GM13977 (cell line): ENCODE measurements at regions not wholly inside any gene's neighbourhood (a gene's known extent, or its start where the extent isn't known, plus 50 kb on each side); places are given as distances from the start of the nearest gene placed in this dataset.

Experiments used
- DNase-seq: peaks from one replicate; pipeline ENCODE4 v3.0.0; 2012; ENCODE audit warnings: low spot score
- CTCF ChIP-seq: IDR thresholded peaks from 2 replicates; pipeline ENCODE4 v1.5.1; 2012; ENCODE audit warnings: mild to moderate bottlenecking, control low read depth; ENCODE audit not compliant: insufficient read depth; ENCODE audit errors: extremely low read depth, missing control alignments
- in situ Hi-C: fragments of 300-500 bp; cut with MboI; formaldehyde crosslinking; loops from one replicate; pipeline ENCODE4 v1.12.0; 2022; ENCODE audit warnings: low sequenced_read_pairs, low pct_unique_long_range_greater_than_20kb, mixed read lengths, inconsistent platforms; ENCODE audit not compliant: unreplicated experiment

GRCh38 chr17:6303664-6304063 is 131.3 kb downstream of the AIPL1 start:
- in situ Hi-C loops, result no loop called here
- no peak for TF ChIP-seq CTCF
- DNase-seq, result peak; percentile 15

DNA sequence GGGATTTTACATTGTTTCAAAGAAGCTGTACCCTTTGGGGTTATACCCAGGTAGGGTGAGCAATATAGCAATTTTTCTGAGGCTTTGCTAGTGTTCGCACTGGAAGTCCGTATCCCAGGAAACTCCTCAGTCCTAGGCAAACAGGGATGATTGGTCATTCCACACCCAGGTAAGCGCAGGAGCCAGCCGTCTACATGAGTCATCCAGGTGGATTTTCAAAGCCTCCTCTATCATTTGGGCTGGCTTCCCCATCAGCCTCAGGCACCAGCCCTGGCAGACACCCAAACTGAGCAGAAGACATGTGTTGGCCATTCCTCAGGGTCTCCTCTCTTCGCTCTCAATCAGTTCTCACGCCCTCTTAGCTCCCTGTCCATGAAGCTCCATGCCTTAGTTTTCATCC is 135.6 kb downstream of the AIPL1 start:
- DNase-seq, result no peak
- no peak for TF ChIP-seq CTCF
- in situ Hi-C loops, result no loop called here

DNA sequence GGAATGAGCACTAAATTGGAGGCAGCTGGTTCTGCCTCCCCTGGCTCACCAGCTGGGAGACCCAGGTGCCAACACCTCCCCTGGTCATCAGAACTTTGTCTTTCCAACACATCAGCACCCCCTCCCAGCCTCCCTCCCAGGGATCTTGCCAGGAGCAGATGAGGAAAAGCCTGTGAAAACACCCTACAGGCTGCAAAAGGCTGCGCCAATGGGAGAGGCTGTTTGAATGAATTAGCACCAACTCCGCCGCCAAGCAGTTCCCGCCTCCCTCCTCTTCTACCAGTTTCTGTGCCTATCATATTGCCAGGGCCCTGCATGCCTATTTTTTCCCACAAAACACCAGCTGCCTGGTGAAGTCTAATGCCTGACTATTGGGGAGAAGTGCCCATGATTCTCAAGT is 137.0 kb downstream of the AIPL1 start:
- TF ChIP-seq CTCF, result no peak
- no peak for DNase-seq
- in situ Hi-C loops, result no loop called here

DNA sequence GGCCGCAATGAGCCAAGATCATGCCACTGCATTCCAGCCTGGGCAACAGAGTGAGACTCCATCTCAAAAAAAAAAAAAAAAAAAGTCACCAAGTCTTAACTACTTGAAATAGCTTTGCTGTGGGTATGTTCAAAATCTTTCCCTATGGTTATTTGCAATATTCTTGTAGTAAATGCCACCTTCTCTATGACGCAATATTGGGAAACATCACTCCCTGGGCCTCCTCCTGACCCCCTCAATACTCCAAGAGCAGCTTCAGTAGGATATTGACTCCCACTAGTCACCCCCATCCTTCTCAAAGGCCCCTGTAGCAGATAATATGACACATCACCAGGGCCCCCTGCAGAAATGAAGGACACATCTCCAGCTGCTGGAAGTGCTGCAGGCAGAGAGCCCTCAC is 137.8 kb downstream of the AIPL1 start:
- no peak for TF ChIP-seq CTCF
- DNase-seq, result no peak
- in situ Hi-C loops, result no loop called here

GRCh38 chr17:6290488-6291196 is 144.3 kb downstream of the AIPL1 start:
- in situ Hi-C loops, result no loop called here
- no peak for TF ChIP-seq CTCF
- no peak for DNase-seq

DNA sequence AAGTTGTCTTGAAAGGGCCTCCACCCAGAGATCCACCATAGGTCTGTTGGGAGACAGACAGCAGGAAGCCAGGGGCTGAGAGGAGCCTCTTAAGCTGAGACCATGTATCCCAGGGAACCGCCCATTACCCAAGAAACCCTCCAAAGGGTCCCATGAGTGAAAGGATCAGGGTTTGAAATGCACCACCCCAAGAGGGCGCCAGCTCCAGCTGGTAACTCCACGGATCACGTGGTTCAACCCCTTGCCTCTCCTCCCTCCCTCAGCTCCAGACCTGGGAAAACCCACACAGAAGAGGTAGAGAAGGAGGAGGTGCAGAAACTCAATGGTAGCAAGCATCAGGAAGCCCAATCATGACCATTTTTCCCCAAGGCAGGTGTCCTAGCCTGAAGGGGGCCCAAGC is 148.7 kb downstream of the AIPL1 start:
- no peak for DNase-seq
- in situ Hi-C loops, result no loop called here
- TF ChIP-seq CTCF, result peak; percentile 14
